NT2/D1 (cell line): ENCODE measurements at regions not wholly inside any gene's neighbourhood (a gene's known extent, or its start where the extent isn't known, plus 50 kb on each side); places are given as distances from the start of the nearest gene placed in this dataset.

Experiments
- SUZ12 ChIP-seq: IDR thresholded peaks from 2 replicates; pipeline ENCODE4 v1.6.1; 2011; ENCODE audit not compliant: insufficient read length, insufficient read depth; ENCODE audit errors: extremely low read depth
- ZNF274 ChIP-seq: IDR thresholded peaks from 2 replicates; pipeline ENCODE4 v1.6.1; 2011; ENCODE audit warnings: mild to moderate bottlenecking, low read depth, low read length

DNA sequence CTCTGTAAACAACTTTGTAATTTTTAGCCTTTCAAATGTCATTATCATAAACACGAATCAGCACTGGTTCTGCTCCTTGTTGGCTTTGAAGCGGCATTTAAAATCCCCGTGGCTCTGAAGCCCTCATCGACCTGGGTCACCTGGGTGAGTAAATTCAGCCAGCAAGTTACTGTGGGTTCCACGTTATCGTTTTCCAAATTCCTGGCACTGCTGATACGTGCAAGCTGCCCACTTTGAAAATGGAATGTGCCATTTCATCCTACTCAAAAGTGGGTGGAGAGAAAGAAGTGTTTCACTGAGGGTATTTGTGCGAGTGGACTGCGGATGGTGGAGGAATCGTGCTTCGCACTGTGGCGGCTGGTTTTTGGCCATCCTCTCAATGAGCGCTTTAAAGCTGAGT, 281.7 kb downstream of the KLF6 start:
- TF ChIP-seq SUZ12 (no peak), ZNF274 (no peak)
